ENCODE measurements at regions not wholly inside any gene's neighbourhood (a gene's known extent, or its start where the extent isn't known, plus 50 kb on each side); places are given as distances from the start of the nearest gene placed in this dataset.

DNA sequence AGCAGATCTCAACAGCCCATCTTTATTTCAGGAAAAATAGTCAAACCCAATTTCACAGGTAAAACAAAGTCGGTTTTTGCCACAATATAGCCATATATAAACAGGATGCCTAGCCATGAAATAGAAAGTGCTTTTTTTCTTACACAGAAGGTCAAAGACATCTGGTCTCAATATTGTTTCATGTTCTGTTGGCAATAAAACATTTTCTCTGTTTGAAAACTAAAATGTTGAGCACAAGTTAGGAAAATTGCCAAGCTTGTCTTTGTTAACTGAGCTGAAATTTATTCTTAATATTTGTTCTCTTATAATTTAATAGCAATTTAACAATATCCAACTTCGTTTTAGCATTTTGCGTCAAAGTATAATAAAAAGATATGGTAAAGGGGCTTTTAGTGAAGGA, 673.4 kb downstream of the DTWD2 start:
- Mint-ChIP-seq H3K4me3 (no peak overlapping the region), H3K9me3 (no peaks in the 10 kb centered on the region), H3K4me1 (peaks cover 9% of the 10 kb centered on the region; the same call in 2 of the 3 replicates), H3K27me3 (ENCODE audit: insufficient read depth, low read depth, poor library complexity) (no peaks in the 10 kb centered on the region), H3K27ac (no peak overlapping the region), H3K36me3 (ENCODE audit: low read depth) (no peaks in the 10 kb centered on the region)
- TF ChIP-seq NANOG (IDR thresholded peaks at IDR 0.05; ENCODE audit: borderline replicate concordance) (no peak), ETS1 (IDR thresholded peaks at IDR 0.05) (no peak), EZH2phosphoT487 (IDR thresholded peaks at IDR 0.05; ENCODE audit: unreplicated experiment) (no peak), EZH2 (IDR thresholded peaks at IDR 0.05; ENCODE audit: low read depth, unreplicated experiment) (no peak), ZNF462 (CRISPR knock-in tag; IDR thresholded peaks at IDR 0.05) (no peak), ZNF331 (CRISPR knock-in tag; IDR thresholded peaks at IDR 0.05; ENCODE audit: low read depth) (no peak), JUNB (IDR thresholded peaks at IDR 0.05; ENCODE audit: unreplicated experiment) (no peak), CREB1 (CRISPR knock-in tag; IDR thresholded peaks at IDR 0.05; ENCODE audit: low read depth) (no peak)
- TF ChIP-seq, protein P1, sequence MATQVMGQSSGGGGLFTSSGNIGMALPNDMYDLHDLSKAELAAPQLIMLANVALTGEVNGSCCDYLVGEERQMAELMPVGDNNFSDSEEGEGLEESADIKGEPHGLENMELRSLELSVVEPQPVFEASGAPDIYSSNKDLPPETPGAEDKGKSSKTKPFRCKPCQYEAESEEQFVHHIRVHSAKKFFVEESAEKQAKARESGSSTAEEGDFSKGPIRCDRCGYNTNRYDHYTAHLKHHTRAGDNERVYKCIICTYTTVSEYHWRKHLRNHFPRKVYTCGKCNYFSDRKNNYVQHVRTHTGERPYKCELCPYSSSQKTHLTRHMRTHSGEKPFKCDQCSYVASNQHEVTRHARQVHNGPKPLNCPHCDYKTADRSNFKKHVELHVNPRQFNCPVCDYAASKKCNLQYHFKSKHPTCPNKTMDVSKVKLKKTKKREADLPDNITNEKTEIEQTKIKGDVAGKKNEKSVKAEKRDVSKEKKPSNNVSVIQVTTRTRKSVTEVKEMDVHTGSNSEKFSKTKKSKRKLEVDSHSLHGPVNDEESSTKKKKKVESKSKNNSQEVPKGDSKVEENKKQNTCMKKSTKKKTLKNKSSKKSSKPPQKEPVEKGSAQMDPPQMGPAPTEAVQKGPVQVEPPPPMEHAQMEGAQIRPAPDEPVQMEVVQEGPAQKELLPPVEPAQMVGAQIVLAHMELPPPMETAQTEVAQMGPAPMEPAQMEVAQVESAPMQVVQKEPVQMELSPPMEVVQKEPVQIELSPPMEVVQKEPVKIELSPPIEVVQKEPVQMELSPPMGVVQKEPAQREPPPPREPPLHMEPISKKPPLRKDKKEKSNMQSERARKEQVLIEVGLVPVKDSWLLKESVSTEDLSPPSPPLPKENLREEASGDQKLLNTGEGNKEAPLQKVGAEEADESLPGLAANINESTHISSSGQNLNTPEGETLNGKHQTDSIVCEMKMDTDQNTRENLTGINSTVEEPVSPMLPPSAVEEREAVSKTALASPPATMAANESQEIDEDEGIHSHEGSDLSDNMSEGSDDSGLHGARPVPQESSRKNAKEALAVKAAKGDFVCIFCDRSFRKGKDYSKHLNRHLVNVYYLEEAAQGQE (IDR thresholded peaks at IDR 0.05; ENCODE audit: unreplicated experiment): no peak
- Histone ChIP-seq H3F3A (replicated peaks; ENCODE audit: low read depth) (no peaks in the 10 kb centered on the region), H3K79me2 (replicated peaks; ENCODE audit: insufficient read depth) (no peaks in the 10 kb centered on the region), H2AFZ (no peak overlapping the region), H3K27ac (ENCODE audit: low read depth) (no peak overlapping the region), H3K9me2 (ENCODE audit: insufficient read depth) (no peaks in the 10 kb centered on the region), H3K36me3 (ENCODE audit: insufficient read depth) (no peaks in the 10 kb centered on the region), H4K20me1 (replicated peaks; ENCODE audit: insufficient read depth) (no peaks in the 10 kb centered on the region), H3K4me3 (no peak overlapping the region), H3K27me3 (ENCODE audit: insufficient read depth) (no peaks in the 10 kb centered on the region), H3K4me2 (no peak overlapping the region), H3K4me1 (ENCODE audit: insufficient read depth) (0 out of 2 replicates have a peak, but pooled peaks cover under 1% of the 10 kb centered on the region)
- ATAC-seq (no peak), DNase-seq (ENCODE audit: low spot score) (no peak)

Measured in GM23338 (cell line).